ENCODE measurements at regions not wholly inside any gene's neighbourhood (a gene's known extent, or its start where the extent isn't known, plus 50 kb on each side); places are given as distances from the start of the nearest gene placed in this dataset.

DNA sequence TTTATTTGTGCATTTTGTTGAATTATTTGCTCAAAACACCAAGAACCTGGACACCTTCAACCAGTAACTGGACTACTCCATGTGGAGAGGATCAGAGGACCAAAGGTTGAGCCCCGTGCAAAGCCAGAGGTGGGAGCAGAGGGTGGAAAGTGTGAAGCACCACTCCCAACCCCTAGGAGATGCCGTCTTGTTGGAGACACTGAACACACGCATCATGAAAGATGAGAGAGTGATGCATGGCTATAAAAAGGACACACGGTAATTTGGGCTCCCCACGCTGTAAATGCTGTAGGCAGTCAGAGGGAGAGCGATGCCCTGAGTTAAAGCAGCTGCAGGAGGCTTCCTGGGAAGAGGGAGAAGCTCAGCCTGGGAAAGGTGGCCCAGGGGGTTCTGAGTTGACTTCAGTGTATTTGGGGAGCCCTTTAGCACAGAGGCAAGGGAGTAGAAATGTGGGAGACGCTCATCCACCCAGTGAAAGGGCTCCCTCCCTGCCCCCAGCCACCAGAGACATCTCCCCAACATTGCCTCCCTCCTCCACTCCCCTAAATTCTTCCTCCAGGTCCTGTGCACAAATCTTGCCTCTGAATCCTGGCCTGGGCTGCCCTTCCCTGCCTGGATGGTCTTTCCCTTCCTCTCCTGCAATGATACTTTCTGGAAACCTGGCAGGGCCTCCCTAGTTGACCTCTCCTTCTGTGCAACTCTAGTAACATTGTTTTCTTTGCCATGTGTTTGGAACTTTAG, 55.8 kb upstream of the IYD start:
- Mint-ChIP-seq H3K9me3 (ENCODE audit: insufficient read depth) (no peaks in the 10 kb centered on the region), H3K27me3 (ENCODE audit: low read depth) (peaks cover 8% of the 10 kb centered on the region), H3K27ac (no peak overlapping the region), H3K4me1 (ENCODE audit: low read depth) (peaks cover 10% of the 10 kb centered on the region), H3K4me3 (no peak overlapping the region), H3K36me3 (ENCODE audit: low read depth) (no peaks in the 10 kb centered on the region)
- CTCF ChIA-PET = no interaction called here
- POLR2A ChIA-PET = no interaction called here
- ATAC-seq (no peak), DNase-seq (no peak)

DNA sequence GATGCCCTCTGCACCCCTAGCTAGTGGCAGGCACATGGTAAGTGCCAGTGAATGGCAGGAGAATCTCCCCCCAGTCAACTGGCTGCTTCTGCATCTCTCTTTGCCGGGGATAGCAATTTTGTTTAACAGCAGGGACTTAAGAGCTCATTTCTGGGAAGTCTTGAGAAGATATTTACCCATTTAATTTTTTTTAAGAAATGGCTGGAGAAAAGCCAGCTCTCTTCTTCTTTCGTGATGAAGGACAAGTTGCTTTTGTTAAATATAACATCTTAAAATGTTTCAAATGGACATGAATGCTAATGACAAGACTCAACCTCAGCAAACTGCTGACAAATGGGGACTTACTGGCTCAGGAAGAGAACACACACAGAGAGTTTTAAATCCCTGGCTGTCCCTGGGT, 55.0 kb upstream of the IYD start:
- Mint-ChIP-seq H3K27me3 (ENCODE audit: low read depth) (peaks cover 5% of the 10 kb centered on the region), H3K9me3 (ENCODE audit: insufficient read depth) (no peaks in the 10 kb centered on the region), H3K4me1 (ENCODE audit: low read depth) (peaks cover 10% of the 10 kb centered on the region), H3K36me3 (ENCODE audit: low read depth) (no peaks in the 10 kb centered on the region), H3K4me3 (no peak overlapping the region), H3K27ac (no peak overlapping the region)
- ChIA-PET POLR2A (no interaction called here), CTCF (no interaction called here)
- DNase-seq = no peak
- no peak for ATAC-seq

DNA sequence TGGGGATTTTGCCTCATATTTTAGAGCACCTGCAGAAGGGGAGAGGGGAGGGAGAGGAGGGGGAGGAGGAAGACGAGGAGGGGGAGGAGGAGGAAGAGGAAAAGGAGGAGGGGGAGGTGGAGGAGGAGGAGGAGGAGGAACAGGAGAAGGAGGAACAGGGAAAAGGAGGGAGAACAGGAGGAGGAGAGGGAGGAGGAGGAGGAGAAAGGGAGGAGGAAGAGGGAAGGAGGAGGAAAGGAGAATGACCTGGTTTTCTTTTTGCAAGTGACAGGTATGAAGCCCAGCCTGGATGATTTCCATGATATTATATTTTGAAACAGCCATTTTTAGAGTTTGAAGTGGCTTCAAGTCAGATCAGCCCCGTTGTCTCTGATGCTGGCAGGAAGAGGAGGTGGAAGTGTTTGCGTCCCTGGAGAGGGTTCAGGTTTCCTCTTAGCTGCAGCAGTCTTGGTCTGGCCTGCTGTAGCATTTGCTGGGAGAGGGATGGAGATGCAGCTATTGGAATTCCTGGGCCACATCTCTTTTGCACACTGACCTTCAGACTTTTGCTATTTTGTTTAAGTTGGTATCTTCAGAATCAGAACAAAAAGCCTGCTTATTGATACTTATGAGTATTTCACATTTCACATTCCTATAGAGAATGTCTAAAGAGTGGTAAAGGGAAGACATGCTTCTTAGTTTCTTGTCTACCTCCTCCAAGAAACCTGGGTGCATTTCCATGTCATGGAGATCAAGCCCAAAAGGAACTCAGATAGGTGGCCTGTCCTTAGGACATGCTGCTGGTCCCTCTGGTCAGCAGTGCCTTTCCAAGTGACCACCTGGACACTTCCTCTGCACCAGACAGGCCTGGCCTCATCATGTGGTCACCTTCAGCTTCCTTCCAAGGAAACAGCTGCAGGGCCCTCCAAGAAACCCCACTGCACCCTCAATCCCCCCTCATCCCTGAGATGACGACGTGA, 54.3 kb upstream of the IYD start:
- Mint-ChIP-seq H3K4me3 (no peak overlapping the region), H3K27ac (no peak overlapping the region), H3K9me3 (ENCODE audit: insufficient read depth) (no peaks in the 10 kb centered on the region), H3K27me3 (ENCODE audit: low read depth) (peaks cover 5% of the 10 kb centered on the region), H3K4me1 (ENCODE audit: low read depth) (peaks cover 10% of the 10 kb centered on the region), H3K36me3 (ENCODE audit: low read depth) (no peaks in the 10 kb centered on the region)
- ChIA-PET CTCF (no interaction called here), POLR2A (no interaction called here)
- no peak for ATAC-seq
- no peak for DNase-seq

DNA sequence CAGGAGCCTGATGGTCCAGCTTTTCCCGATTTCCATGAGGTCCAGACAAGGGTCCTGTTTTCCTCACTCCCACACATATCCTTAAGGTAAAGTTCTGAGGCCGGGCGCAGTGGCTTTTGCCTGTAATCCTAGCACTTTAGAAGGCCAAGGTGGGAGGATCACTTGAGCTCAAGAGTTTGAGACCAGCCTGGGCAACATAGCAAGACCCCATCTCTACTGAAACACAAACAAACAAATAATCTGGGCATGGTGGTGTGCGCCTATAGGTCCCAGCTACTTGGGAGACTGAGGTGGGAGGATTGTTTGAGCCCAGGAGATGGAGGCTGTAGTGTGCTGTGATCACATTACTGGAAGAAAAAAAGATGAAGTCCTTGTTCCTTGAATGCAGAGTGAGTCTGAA, 53.2 kb upstream of the IYD start:
- H3K4me1 Mint-ChIP-seq (ENCODE audit: low read depth) = peaks cover 6% of the 10 kb centered on the region
- peaks cover 5% of the 10 kb centered on the region for H3K27me3 Mint-ChIP-seq (ENCODE audit: low read depth)
- no peak overlapping the region for H3K4me3 Mint-ChIP-seq
- ATAC-seq (no peak), DNase-seq (no peak)
- ChIA-PET POLR2A (no interaction called here), CTCF (no interaction called here)
- H3K36me3 Mint-ChIP-seq (ENCODE audit: low read depth) = no peaks in the 10 kb centered on the region
- no peaks in the 10 kb centered on the region for H3K9me3 Mint-ChIP-seq (ENCODE audit: insufficient read depth)
- no peak overlapping the region for H3K27ac Mint-ChIP-seq

DNA sequence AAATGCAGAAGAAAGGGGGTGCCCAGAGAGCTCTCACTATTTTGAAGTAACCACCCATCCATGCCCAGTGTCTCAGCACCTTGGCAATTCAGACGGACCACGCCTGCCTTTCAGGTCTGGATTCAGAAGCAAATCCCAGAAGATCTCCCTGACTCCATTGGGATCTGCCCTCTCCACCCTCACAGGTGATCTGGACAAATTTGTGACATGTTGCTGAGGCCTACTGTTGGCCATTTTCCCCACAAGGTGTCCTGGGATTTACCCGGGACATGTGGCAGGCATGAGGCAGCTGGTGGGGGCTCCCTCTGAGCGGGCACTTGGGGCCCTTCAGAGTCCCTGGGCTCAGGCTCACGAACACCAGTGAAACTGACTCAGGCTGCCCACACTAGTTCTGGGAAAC, 51.9 kb upstream of the IYD start:
- no peaks in the 10 kb centered on the region for H3K36me3 Mint-ChIP-seq (ENCODE audit: low read depth)
- POLR2A ChIA-PET = no interaction called here

More for the DNA sequence above, 51.9 kb upstream of the IYD start:
- no peak overlapping the region for H3K27ac Mint-ChIP-seq
- no peaks in the 10 kb centered on the region for H3K4me1 Mint-ChIP-seq (ENCODE audit: low read depth)
- ATAC-seq (no peak), DNase-seq (no peak)
- peaks cover 8% of the 10 kb centered on the region for H3K27me3 Mint-ChIP-seq (ENCODE audit: low read depth)
- H3K4me3 Mint-ChIP-seq = no peak overlapping the region
- CTCF ChIA-PET = no interaction called here
- H3K9me3 Mint-ChIP-seq (ENCODE audit: insufficient read depth) = no peaks in the 10 kb centered on the region

Measured in activated CD8-positive, alpha-beta T cell treated with anti-CD3 and anti-CD28 coated beads, Interleukin-2, amount 10 ng/mL, durations not matched to agents 7 days and 5 days (primary cell).